Caco-2 (cell line): ENCODE measurements at regions not wholly inside any gene's neighbourhood (a gene's known extent, or its start where the extent isn't known, plus 50 kb on each side); places are given as distances from the start of the nearest gene placed in this dataset.

Experiments used
- BruUV-seq: library from RNA; stranded (reverse); fragments of 400-500 nt; replicated peaks from 2 replicates; lab custom pipeline; 2021; lab: Mats Ljungman, UMichigan
- CTCF ChIA-PET: fragments of 300-600 bp; sonication (Branson Sonifier 250); formaldehyde crosslinking; loops from one replicate; lab custom pipeline; 2022; ENCODE audit warnings: antibody characterized with exemption; lab: Charles Lee
- POLR2A ChIA-PET: fragments of 300-600 bp; sonication (Branson Sonifier 250); formaldehyde crosslinking; loops from one replicate; lab custom pipeline; 2022; ENCODE audit warnings: antibody characterized with exemption; lab: Charles Lee
- DNase-seq, 2 experiments: peaks; one replicate each; pipeline versions ENCODE4 v3.0.0 to v3.0.0-alpha.2; 2020 to 2022
- H3K27me3 ChIP-seq: replicated peaks from 2 replicates; pipeline ENCODE4 v1.6.0; 2011; ENCODE audit warnings: low read length; ENCODE audit not compliant: control insufficient read depth, insufficient read depth
- H3K36me3 ChIP-seq: 2 replicates; pipeline ENCODE4 v1.5.1; 2011; ENCODE audit warnings: low read length; ENCODE audit not compliant: control insufficient read depth, insufficient read depth
- H3K4me1 ChIP-seq: fragments of 250-450 bp; sonication (Bioruptor Pico); 2 replicates; pipeline ENCODE4 v1.5.1; 2020; ENCODE audit warnings: mild to moderate bottlenecking
- H3K4me3 ChIP-seq: 2 replicates; pipeline ENCODE4 v1.5.1; 2011; ENCODE audit warnings: low read depth, mild to moderate bottlenecking, control low read depth, low read length
- H3K9me3 ChIP-seq: fragments of 250-450 bp; sonication (Bioruptor Pico); 2 replicates; pipeline ENCODE4 v1.5.1; 2020; ENCODE audit warnings: mild to moderate bottlenecking, moderate library complexity
- H3K27ac Mint-ChIP-seq: one replicate; pipeline ENCODE4 v1.8.0; 2022; ENCODE audit warnings: mixed read lengths; ENCODE audit not compliant: unreplicated experiment
- H3K27me3 Mint-ChIP-seq: one replicate; pipeline ENCODE4 v1.8.0; 2022; ENCODE audit warnings: mixed read lengths; ENCODE audit not compliant: insufficient read depth, unreplicated experiment
- H3K36me3 Mint-ChIP-seq: one replicate; pipeline ENCODE4 v1.8.0; 2022; ENCODE audit warnings: mild to moderate bottlenecking, mixed read lengths; ENCODE audit not compliant: insufficient read depth, unreplicated experiment
- H3K4me1 Mint-ChIP-seq: one replicate; pipeline ENCODE4 v1.8.0; 2022; ENCODE audit warnings: low read depth, mixed read lengths; ENCODE audit not compliant: unreplicated experiment
- H3K4me3 Mint-ChIP-seq: one replicate; pipeline ENCODE4 v1.8.0; 2022; ENCODE audit warnings: mild to moderate bottlenecking, moderate library complexity, mixed read lengths; ENCODE audit not compliant: unreplicated experiment
- H3K9me3 Mint-ChIP-seq: one replicate; pipeline ENCODE4 v1.8.0; 2022; ENCODE audit warnings: mixed read lengths; ENCODE audit not compliant: unreplicated experiment
- CTCF ChIP-seq, 2 experiments: fragments of 200-600 bp in 1 of 2; IDR thresholded peaks; 1 replicate in 1 of 2; 2 replicates in 1 of 2; pipeline versions ENCODE4 v1.5.1 to v1.8.0; 2011 to 2022; ENCODE audit warnings: antibody characterized with exemption in 1 of 2, control low read depth in 1 of 2, inconsistent platforms in 1 of 2, low read depth in 1 of 2, low read length in 1 of 2, mild to moderate bottlenecking in 1 of 2, moderate library complexity in 1 of 2; ENCODE audit not compliant: insufficient read depth in 1 of 2, severe bottlenecking in 1 of 2, unreplicated experiment in 1 of 2
- intact Hi-C: fragments of 100-400 bp; cut with micrococcal nuclease; formaldehyde crosslinking; loops from one replicate; pipeline ENCODE4 v1.10.0; 2022; ENCODE audit not compliant: unreplicated experiment

- no peak for TF ChIP-seq CTCF (IDR thresholded peaks at IDR 0.05; ENCODE audit: insufficient read depth in 1 of 2, low read depth in 1 of 2, low read length in 1 of 2, severe bottlenecking in 1 of 2, unreplicated experiment in 1 of 2)
- CTCF ChIA-PET: interaction anchor here (0.6 kb wide), 1 partner anchor 11 kb away, joined by 7 read pairs; no protein-coding TSS in a partner anchor
- Histone ChIP-seq H3K4me1 (no peaks in the 10 kb centered on the region), H3K9me3 (no peaks in the 10 kb centered on the region), H3K27me3 (no peaks in the 10 kb centered on the region), H3K36me3 (no peaks in the 10 kb centered on the region), H3K4me3 (no peak overlapping the region)
- H3K27ac Mint-ChIP-seq: no peak overlapping the region
- POLR2A ChIA-PET: no interaction called here
- peaks cover 6% of the 10 kb centered on the region for H3K4me1 Mint-ChIP-seq
- intact Hi-C loops: loop anchor here (10.0 kb wide), 1 partner anchor 227 kb away; no protein-coding TSS in a partner anchor
- no TSS peak for BruUV-seq
- H3K9me3 Mint-ChIP-seq: no peaks in the 10 kb centered on the region
- H3K4me3 Mint-ChIP-seq: no peak overlapping the region
- peaks cover 6% of the 10 kb centered on the region for H3K36me3 Mint-ChIP-seq
- no peak for DNase-seq
- peaks cover 3% of the 10 kb centered on the region for H3K27me3 Mint-ChIP-seq
Observed at GRCh38 chr3:13227315-13228165, 154.3 kb upstream of the IQSEC1 start.

- Histone ChIP-seq H3K4me1 (no peaks in the 10 kb centered on the region), H3K9me3 (no peaks in the 10 kb centered on the region), H3K4me3 (no peak overlapping the region), H3K36me3 (no peaks in the 10 kb centered on the region), H3K27me3 (no peaks in the 10 kb centered on the region)
- CTCF ChIA-PET: no interaction called here
- DNase-seq: no peak
- intact Hi-C loops: loop anchor here (10.0 kb wide), 1 partner anchor 230 kb away; no protein-coding TSS in a partner anchor
- no TSS peak for BruUV-seq
- Mint-ChIP-seq H3K4me1 (peaks cover 6% of the 10 kb centered on the region), H3K27me3 (peaks cover 3% of the 10 kb centered on the region), H3K9me3 (no peaks in the 10 kb centered on the region), H3K36me3 (peaks cover 6% of the 10 kb centered on the region), H3K4me3 (no peak overlapping the region), H3K27ac (no peak overlapping the region)
- POLR2A ChIA-PET: no interaction called here
- TF ChIP-seq CTCF (IDR thresholded peaks at IDR 0.05; ENCODE audit: insufficient read depth in 1 of 2, low read depth in 1 of 2, low read length in 1 of 2, severe bottlenecking in 1 of 2, unreplicated experiment in 1 of 2): no peak
Observed at GRCh38 chr3:13224967-13225366, 151.7 kb upstream of the IQSEC1 start.

GRCh38 chr3:13223574-13224237, 150.5 kb upstream of the IQSEC1 start:
- no peaks in the 10 kb centered on the region for H3K36me3 ChIP-seq
- no peaks in the 10 kb centered on the region; the same call in 1 of the 2 replicates for H3K4me1 ChIP-seq
- no peak for DNase-seq
- H3K27ac Mint-ChIP-seq: no peak overlapping the region
- H3K9me3 ChIP-seq: no peaks in the 10 kb centered on the region
- H3K4me3 Mint-ChIP-seq: no peak overlapping the region
- no peaks in the 10 kb centered on the region for H3K36me3 Mint-ChIP-seq
- intact Hi-C loops: loop anchor here (10.0 kb wide), 1 partner anchor 231 kb away; no protein-coding TSS in a partner anchor
- no peak overlapping the region for H3K4me3 ChIP-seq
- no peaks in the 10 kb centered on the region for H3K27me3 ChIP-seq
- peaks cover 6% of the 10 kb centered on the region for H3K4me1 Mint-ChIP-seq
- ChIA-PET CTCF (no interaction called here), POLR2A (no interaction called here)
- no peaks in the 10 kb centered on the region for H3K27me3 Mint-ChIP-seq
- H3K9me3 Mint-ChIP-seq: no peaks in the 10 kb centered on the region
- BruUV-seq: no TSS peak
- TF ChIP-seq CTCF (IDR thresholded peaks at IDR 0.05; ENCODE audit: insufficient read depth in 1 of 2, low read depth in 1 of 2, low read length in 1 of 2, severe bottlenecking in 1 of 2, unreplicated experiment in 1 of 2): no peak
